H1 (cell line): ENCODE measurements at regions not wholly inside any gene's neighbourhood (a gene's known extent, or its start where the extent isn't known, plus 50 kb on each side); places are given as distances from the start of the nearest gene placed in this dataset.

Experiments used
- CTCF ChIA-PET: fragments of 300-600 bp; sonication (Branson Sonifier 250); formaldehyde crosslinking; loops from one replicate; lab custom pipeline; 2021; ENCODE audit not compliant: partially characterized antibody; lab: Charles Lee
- POLR2A ChIA-PET: fragments of 300-600 bp; sonication (Branson Sonifier 250); formaldehyde crosslinking; loops from one replicate; lab custom pipeline; 2021; ENCODE audit warnings: inconsistent platforms; ENCODE audit not compliant: partially characterized antibody; lab: Charles Lee
- DNase-seq, 2 experiments: peaks; one replicate each; pipeline versions ENCODE4 v3.0.0 to v3.0.0-alpha.2; 2010 to 2022; ENCODE audit warnings: low spot score in 2 of 2, low read depth in 1 of 2, mixed read lengths in 1 of 2
- FAIRE-seq: peaks from 2 replicates; lab custom pipeline; 2011; peaks lifted over from hg19 to GRCh38; lab: Jason Lieb, UNC
- H2AFZ ChIP-seq: 2 replicates; pipeline ENCODE4 v1.8.1; 2012; ENCODE audit warnings: low read length, inconsistent platforms
- H2AK5ac ChIP-seq: 2 replicates; pipeline ENCODE4 v1.6.1; 2013; ENCODE audit warnings: low read depth, low read length
- H2BK120ac ChIP-seq: replicated peaks from 2 replicates; pipeline ENCODE3; 2013; ENCODE audit warnings: low read depth, low read length, inconsistent platforms
- H2BK12ac ChIP-seq: 2 replicates; pipeline ENCODE4 v1.6.1; 2013; ENCODE audit warnings: low read depth, low read length
- H2BK15ac ChIP-seq: 2 replicates; pipeline ENCODE4 v1.6.1; 2013; ENCODE audit warnings: low read length
- H2BK20ac ChIP-seq: 2 replicates; pipeline ENCODE4 v1.6.1; 2013; ENCODE audit warnings: low read length
- H2BK5ac ChIP-seq: 2 replicates; pipeline ENCODE4 v1.6.1; 2013; ENCODE audit warnings: low read depth, low read length
- H3K14ac ChIP-seq: 2 replicates; pipeline ENCODE4 v1.6.1; 2013; ENCODE audit warnings: inconsistent platforms; ENCODE audit not compliant: insufficient read length
- H3K18ac ChIP-seq: 2 replicates; pipeline ENCODE4 v1.6.1; 2013; ENCODE audit warnings: low read length; ENCODE audit errors: extremely low read depth
- H3K23ac ChIP-seq: 2 replicates; pipeline ENCODE4 v1.6.1; 2013; ENCODE audit warnings: inconsistent platforms; ENCODE audit not compliant: insufficient read length
- H3K23me2 ChIP-seq: 2 replicates; pipeline ENCODE4 v1.6.1; 2013; ENCODE audit warnings: low read depth, low read length
- H3K27ac ChIP-seq: 2 replicates; pipeline ENCODE4 v1.6.1; 2011; ENCODE audit warnings: low read depth, low read length, inconsistent platforms
- H3K27me3 ChIP-seq, 4 experiments: replicated peaks in 1 of 4; 1 replicate in 1 of 4; 2 replicates in 3 of 4; pipeline versions ENCODE4 v1.6.1 to v1.8.1; 2011 to 2013; ENCODE audit warnings: low read length in 3 of 4, mild to moderate bottlenecking in 3 of 4, inconsistent platforms in 2 of 4, mixed read lengths in 2 of 4, moderate library complexity in 1 of 4; ENCODE audit not compliant: control insufficient read depth in 3 of 4, insufficient read depth in 3 of 4; ENCODE audit errors: extremely low read depth in 1 of 4
- H3K36me3 ChIP-seq, 4 experiments: 2 replicates each; pipeline versions ENCODE4 v1.6.1 to v1.8.1; 2011 to 2013; ENCODE audit warnings: mild to moderate bottlenecking in 4 of 4, low read length in 3 of 4, moderate library complexity in 2 of 4, control low read depth in 1 of 4, inconsistent platforms in 1 of 4; ENCODE audit not compliant: insufficient read depth in 4 of 4, control insufficient read depth in 2 of 4
- H3K4ac ChIP-seq: replicated peaks from 2 replicates; pipeline ENCODE3; 2013; ENCODE audit warnings: low read length, low read depth, mixed read lengths, inconsistent platforms; ENCODE audit not compliant: insufficient read length
- H3K4me1 ChIP-seq, 4 experiments: replicated peaks in 1 of 4; 1 replicate in 1 of 4; 2 replicates in 3 of 4; pipeline versions ENCODE4 v1.6.1 to v1.8.1; 2011 to 2013; ENCODE audit warnings: low read length in 3 of 4, inconsistent platforms in 2 of 4, mixed read lengths in 1 of 4; ENCODE audit not compliant: insufficient read depth in 4 of 4, control insufficient read depth in 3 of 4
- H3K4me2 ChIP-seq, 2 experiments: 2 replicates each; pipeline versions ENCODE4 v1.6.1 to v1.8.1; 2011 to 2013; ENCODE audit warnings: low read depth in 2 of 2, low read length in 2 of 2, control low read depth in 1 of 2, inconsistent platforms in 1 of 2, mild to moderate bottlenecking in 1 of 2; ENCODE audit not compliant: insufficient read depth in 1 of 2
- H3K4me3 ChIP-seq, 4 experiments: fragments of 200-600, 300-600 bp in 1 of 4; sonication (generic), shearing (Covaris generic), sonication (Bioruptor Twin) in 1 of 4; 2 replicates each; pipeline versions ENCODE4 v1.5.1 to v1.8.1; 2011 to 2016; ENCODE audit warnings: low read length in 4 of 4, low read depth in 3 of 4, control low read depth in 2 of 4, inconsistent platforms in 2 of 4, mild to moderate bottlenecking in 2 of 4, mixed read lengths in 1 of 4, moderate library complexity in 1 of 4; ENCODE audit not compliant: insufficient read depth in 2 of 4; ENCODE audit errors: extremely low read depth in 1 of 4
- H3K56ac ChIP-seq: replicated peaks from 2 replicates; pipeline ENCODE3; 2013; ENCODE audit warnings: low read depth, mild to moderate bottlenecking, mixed read lengths, low read length, inconsistent platforms; ENCODE audit not compliant: insufficient read length
- H3K79me1 ChIP-seq: 2 replicates; pipeline ENCODE4 v1.6.1; 2013; ENCODE audit warnings: low read depth, low read length, control low read depth
- H3K79me2 ChIP-seq, 2 experiments: 2 replicates each; pipeline versions ENCODE4 v1.6.1 to v1.8.1; 2012 to 2013; ENCODE audit warnings: low read length in 2 of 2, mild to moderate bottlenecking in 2 of 2, inconsistent platforms in 1 of 2; ENCODE audit not compliant: insufficient read depth in 2 of 2, control insufficient read depth in 1 of 2
- H3K9ac ChIP-seq, 4 experiments: replicated peaks in 1 of 4; 1 replicate in 1 of 4; 2 replicates in 3 of 4; pipeline versions ENCODE4 v1.6.1 to v1.8.1; 2011 to 2013; ENCODE audit warnings: low read depth in 3 of 4, low read length in 3 of 4, control low read depth in 2 of 4, mild to moderate bottlenecking in 2 of 4, moderate library complexity in 2 of 4, inconsistent platforms in 1 of 4; ENCODE audit errors: extremely low read depth in 1 of 4
- H3K9me3 ChIP-seq, 2 experiments: 2 replicates each; pipeline versions ENCODE4 v1.6.1 to v1.8.1; 2012 to 2013; ENCODE audit warnings: mild to moderate bottlenecking in 2 of 2, moderate library complexity in 2 of 2, control low read depth in 1 of 2, inconsistent platforms in 1 of 2, low read depth in 1 of 2, low read length in 1 of 2, mixed read lengths in 1 of 2; ENCODE audit not compliant: insufficient read depth in 2 of 2
- H4K20me1 ChIP-seq, 2 experiments: replicated peaks in 1 of 2; 2 replicates each; pipeline versions ENCODE3 to v1.8.1; 2011 to 2013; ENCODE audit warnings: inconsistent platforms in 2 of 2, low read length in 2 of 2, mild to moderate bottlenecking in 1 of 2; ENCODE audit not compliant: insufficient read depth in 2 of 2, control insufficient read depth in 1 of 2
- H4K5ac ChIP-seq: 2 replicates; pipeline ENCODE4 v1.6.1; 2013; ENCODE audit warnings: low read length, low read depth, mixed read lengths, inconsistent platforms; ENCODE audit not compliant: insufficient read length
- H4K8ac ChIP-seq: 2 replicates; pipeline ENCODE4 v1.8.0; 2013; ENCODE audit warnings: mild to moderate bottlenecking, moderate library complexity, low read length, inconsistent platforms; ENCODE audit not compliant: insufficient read depth; ENCODE audit errors: extremely low read depth
- H4K91ac ChIP-seq: replicated peaks from 2 replicates; pipeline ENCODE3; 2013; ENCODE audit warnings: low read length, mixed read lengths, inconsistent platforms; ENCODE audit not compliant: insufficient read length
- RNF2 ChIP-seq: fragments of 200-900, 300-1000 bp; sonication (generic); IDR thresholded peaks from 2 replicates; pipeline ENCODE4 v1.7.1; 2016; ENCODE audit warnings: borderline replicate concordance, low read depth, mild to moderate bottlenecking, antibody characterized with exemption, low read length; ENCODE audit not compliant: poor library complexity, severe bottlenecking; ENCODE audit errors: missing control alignments
- SIX5 ChIP-seq: IDR thresholded peaks from 2 replicates; pipeline ENCODE4 v1.6.1; 2011; ENCODE audit warnings: mild to moderate bottlenecking, low read depth, low read length
- SP2 ChIP-seq: IDR thresholded peaks from 2 replicates; pipeline ENCODE4 v1.6.1; 2012; ENCODE audit warnings: mild to moderate bottlenecking, low read length, inconsistent platforms
- SRF ChIP-seq: IDR thresholded peaks from 2 replicates; pipeline ENCODE4 v1.6.1; 2011; ENCODE audit warnings: mild to moderate bottlenecking, low read depth, low read length, moderate library complexity
- TBP ChIP-seq: IDR thresholded peaks from 2 replicates; pipeline ENCODE4 v1.6.1; 2011; ENCODE audit warnings: low read depth, low read length, improper control_type of control experiment
- WGBS, 2 experiments: shearing (Covaris generic) in 1 of 2; methylation state at CpG; one replicate each; pipeline versions ENCODE4 v1.1.6 to v1.1.7; 2013 to 2015; ENCODE audit warnings: low lambda C conversion rate in 2 of 2, mixed read lengths in 2 of 2, inconsistent platforms in 1 of 2, low coverage in 1 of 2, missing lambda C conversion rate in 1 of 2; ENCODE audit not compliant: insufficient replicate concordance in 2 of 2, insufficient coverage in 1 of 2, insufficient read length in 1 of 2; ENCODE audit errors: extremely low coverage in 1 of 2, missing lambda C conversion rate in 1 of 2; 5-methylcytosine and 5-hydroxymethylcytosine counted together

DNA sequence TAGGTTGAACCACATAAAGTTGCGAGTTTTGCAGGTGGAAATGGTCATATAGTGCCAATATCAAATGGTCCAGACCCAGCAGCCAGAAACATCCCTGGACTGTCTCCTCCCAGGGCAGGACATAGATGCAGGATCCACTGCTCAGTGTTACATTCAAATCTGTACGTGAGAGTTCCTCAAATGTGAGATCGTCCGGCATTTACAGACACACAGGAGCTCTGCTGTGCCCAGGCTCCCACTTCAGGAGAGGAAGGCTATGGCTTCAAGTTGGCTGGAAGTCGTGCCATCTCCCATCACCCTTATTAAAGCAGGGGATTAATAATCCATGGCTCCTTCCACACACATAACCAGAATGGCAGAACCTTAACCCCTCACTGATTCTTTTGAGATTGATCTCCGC lies 688.2 kb upstream of the HS6ST1 start:
- FAIRE-seq (no peak), DNase-seq (no peak)
- Histone ChIP-seq H2BK120ac (no peak overlapping the region), H3K36me3 (no peaks in the 10 kb centered on the region), H3K9ac (no peak overlapping the region), H2BK12ac (no peak overlapping the region), H3K23me2 (no peaks in the 10 kb centered on the region), H3K4ac (no peak overlapping the region), H3K4me1 (no peaks in the 10 kb centered on the region), H2BK15ac (no peak overlapping the region), H2BK20ac (no peak overlapping the region), H3K79me1 (no peaks in the 10 kb centered on the region), H2AK5ac (no peak overlapping the region), H3K14ac (no peak overlapping the region), H3K4me3 (no peak overlapping the region), H3K18ac (no peak overlapping the region), H3K4me2 (no peak overlapping the region), H3K9me3 (no peaks in the 10 kb centered on the region; a peak in 1 of 4 replicates), H4K91ac (no peak overlapping the region), H3K27me3 (no peaks in the 10 kb centered on the region), H3K27ac (no peak overlapping the region), H4K20me1 (no peaks in the 10 kb centered on the region), H3K79me2 (no peaks in the 10 kb centered on the region), H4K8ac (no peak overlapping the region), H3K56ac (no peak overlapping the region), H3K23ac (no peak overlapping the region), H4K5ac (no peak overlapping the region), H2AFZ (no peak overlapping the region), H2BK5ac (no peak overlapping the region)
- ChIA-PET POLR2A (no interaction called here), CTCF (interaction anchor here (1.2 kb wide), 1 partner anchor 257 kb away, joined by 4 read pairs; no protein-coding TSS in a partner anchor)
- 92% methylated on average over 6 of the region's 6 CpGs; no CpG with 5 or more reads in 1 of the 2 experiments for WGBS, 2 experiments
- TF ChIP-seq TBP (no peak), SP2 (no peak), RNF2 (no peak), SRF (no peak), SIX5 (no peak)
